Panc1 (cell line): ENCODE measurements at regions not wholly inside any gene's neighbourhood (a gene's known extent, or its start where the extent isn't known, plus 50 kb on each side); places are given as distances from the start of the nearest gene placed in this dataset.

ENCODE experiments used
- CTCF ChIP-seq: fragments of 450-650 bp; IDR thresholded peaks from 2 replicates; pipeline ENCODE4 v1.5.1; 2017; ENCODE audit warnings: mild to moderate bottlenecking
- POLR2AphosphoS5 ChIP-seq: IDR thresholded peaks from 2 replicates; pipeline ENCODE4 v1.6.1; 2012; ENCODE audit warnings: mild to moderate bottlenecking, low read depth, low read length, moderate library complexity

- no peak for TF ChIP-seq POLR2AphosphoS5
- no peak for TF ChIP-seq CTCF
Measured at GRCh38 chr14:98411154-98411553, 860.8 kb downstream of the BCL11B start.
